NB4 (cell line): ENCODE measurements at regions not wholly inside any gene's neighbourhood (a gene's known extent, or its start where the extent isn't known, plus 50 kb on each side); places are given as distances from the start of the nearest gene placed in this dataset.

Experiments
- POLR2A ChIP-seq: IDR thresholded peaks from 2 replicates; pipeline ENCODE4 v1.6.1; 2011; ENCODE audit warnings: mild to moderate bottlenecking; ENCODE audit not compliant: insufficient read length; ENCODE audit errors: extremely low read depth
- TF ChIP-seq, protein P1 (sequence below): IDR thresholded peaks from one replicate; pipeline ENCODE4 v1.5.1; 2012; ENCODE audit warnings: low read depth, low read length
- TF ChIP-seq, protein P2 (sequence below): IDR thresholded peaks from 2 replicates; pipeline ENCODE4 v1.6.1; 2011; ENCODE audit warnings: low read depth, low read length

DNA sequence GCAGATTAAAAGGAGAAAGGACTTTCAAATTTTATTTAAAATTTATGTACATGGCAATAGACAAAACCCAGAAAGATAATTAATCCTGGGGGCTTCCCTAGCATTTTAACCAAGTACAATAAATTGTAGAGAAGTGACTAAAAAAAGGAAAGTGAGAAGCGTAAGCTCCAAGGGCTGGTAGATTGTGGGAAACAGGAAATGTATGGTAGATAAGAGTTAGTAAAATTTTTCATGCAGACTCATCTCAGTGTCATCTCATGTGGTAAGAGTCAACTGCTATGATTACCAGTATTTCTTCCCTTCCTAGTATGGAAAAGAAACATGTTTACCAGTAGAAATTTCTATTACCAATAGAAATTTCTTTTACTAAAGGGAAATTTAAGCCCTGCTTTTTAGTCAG, 464.3 kb upstream of the AGTR1 start:
- TF ChIP-seq, protein P1, sequence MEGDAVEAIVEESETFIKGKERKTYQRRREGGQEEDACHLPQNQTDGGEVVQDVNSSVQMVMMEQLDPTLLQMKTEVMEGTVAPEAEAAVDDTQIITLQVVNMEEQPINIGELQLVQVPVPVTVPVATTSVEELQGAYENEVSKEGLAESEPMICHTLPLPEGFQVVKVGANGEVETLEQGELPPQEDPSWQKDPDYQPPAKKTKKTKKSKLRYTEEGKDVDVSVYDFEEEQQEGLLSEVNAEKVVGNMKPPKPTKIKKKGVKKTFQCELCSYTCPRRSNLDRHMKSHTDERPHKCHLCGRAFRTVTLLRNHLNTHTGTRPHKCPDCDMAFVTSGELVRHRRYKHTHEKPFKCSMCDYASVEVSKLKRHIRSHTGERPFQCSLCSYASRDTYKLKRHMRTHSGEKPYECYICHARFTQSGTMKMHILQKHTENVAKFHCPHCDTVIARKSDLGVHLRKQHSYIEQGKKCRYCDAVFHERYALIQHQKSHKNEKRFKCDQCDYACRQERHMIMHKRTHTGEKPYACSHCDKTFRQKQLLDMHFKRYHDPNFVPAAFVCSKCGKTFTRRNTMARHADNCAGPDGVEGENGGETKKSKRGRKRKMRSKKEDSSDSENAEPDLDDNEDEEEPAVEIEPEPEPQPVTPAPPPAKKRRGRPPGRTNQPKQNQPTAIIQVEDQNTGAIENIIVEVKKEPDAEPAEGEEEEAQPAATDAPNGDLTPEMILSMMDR: no peak
- TF ChIP-seq, protein P2, sequence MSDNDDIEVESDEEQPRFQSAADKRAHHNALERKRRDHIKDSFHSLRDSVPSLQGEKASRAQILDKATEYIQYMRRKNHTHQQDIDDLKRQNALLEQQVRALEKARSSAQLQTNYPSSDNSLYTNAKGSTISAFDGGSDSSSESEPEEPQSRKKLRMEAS: no peak
- TF ChIP-seq POLR2A: no peak
